ENCODE measurements at regions not wholly inside any gene's neighbourhood (a gene's known extent, or its start where the extent isn't known, plus 50 kb on each side); places are given as distances from the start of the nearest gene placed in this dataset.
A peak's percentile ranks its signal among the peaks of the same experiment; 100 is the strongest.

- Histone ChIP-seq H3K4me1 (ENCODE audit: low read depth) (no peaks in the 10 kb centered on the region), H3K9me3 (ENCODE audit: low read depth) (no peaks in the 10 kb centered on the region), H3K4me3 (no peak overlapping the region), H3K27ac (no peak overlapping the region), H3K36me3 (no peaks in the 10 kb centered on the region), H3K27me3 (no peaks in the 10 kb centered on the region)
- no peak for DNase-seq (ENCODE audit: low read depth in 1 of 2, low spot score in 1 of 2)
- TF ChIP-seq, protein P1, sequence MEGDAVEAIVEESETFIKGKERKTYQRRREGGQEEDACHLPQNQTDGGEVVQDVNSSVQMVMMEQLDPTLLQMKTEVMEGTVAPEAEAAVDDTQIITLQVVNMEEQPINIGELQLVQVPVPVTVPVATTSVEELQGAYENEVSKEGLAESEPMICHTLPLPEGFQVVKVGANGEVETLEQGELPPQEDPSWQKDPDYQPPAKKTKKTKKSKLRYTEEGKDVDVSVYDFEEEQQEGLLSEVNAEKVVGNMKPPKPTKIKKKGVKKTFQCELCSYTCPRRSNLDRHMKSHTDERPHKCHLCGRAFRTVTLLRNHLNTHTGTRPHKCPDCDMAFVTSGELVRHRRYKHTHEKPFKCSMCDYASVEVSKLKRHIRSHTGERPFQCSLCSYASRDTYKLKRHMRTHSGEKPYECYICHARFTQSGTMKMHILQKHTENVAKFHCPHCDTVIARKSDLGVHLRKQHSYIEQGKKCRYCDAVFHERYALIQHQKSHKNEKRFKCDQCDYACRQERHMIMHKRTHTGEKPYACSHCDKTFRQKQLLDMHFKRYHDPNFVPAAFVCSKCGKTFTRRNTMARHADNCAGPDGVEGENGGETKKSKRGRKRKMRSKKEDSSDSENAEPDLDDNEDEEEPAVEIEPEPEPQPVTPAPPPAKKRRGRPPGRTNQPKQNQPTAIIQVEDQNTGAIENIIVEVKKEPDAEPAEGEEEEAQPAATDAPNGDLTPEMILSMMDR (IDR thresholded peaks at IDR 0.05; ENCODE audit: low read depth, low read length): no peak
Observed at GRCh38 chr1:38115226-38115625, 68.6 kb upstream of the POU3F1 start.

GRCh38 chr1:38114241-38115026, 67.8 kb upstream of the POU3F1 start:
- no peaks in the 10 kb centered on the region for H3K4me1 ChIP-seq (ENCODE audit: low read depth)
- TF ChIP-seq, protein P1 (IDR thresholded peaks at IDR 0.05; ENCODE audit: low read depth, low read length): no peak
- no peaks in the 10 kb centered on the region for H3K36me3 ChIP-seq
- H3K4me3 ChIP-seq: no peak overlapping the region
- DNase-seq (ENCODE audit: low read depth in 1 of 2, low spot score in 1 of 2): peak in 1 of 2 donors; percentile 17
- H3K27me3 ChIP-seq: no peaks in the 10 kb centered on the region
- H3K9me3 ChIP-seq (ENCODE audit: low read depth): no peaks in the 10 kb centered on the region
- H3K27ac ChIP-seq: no peak overlapping the region

DNA sequence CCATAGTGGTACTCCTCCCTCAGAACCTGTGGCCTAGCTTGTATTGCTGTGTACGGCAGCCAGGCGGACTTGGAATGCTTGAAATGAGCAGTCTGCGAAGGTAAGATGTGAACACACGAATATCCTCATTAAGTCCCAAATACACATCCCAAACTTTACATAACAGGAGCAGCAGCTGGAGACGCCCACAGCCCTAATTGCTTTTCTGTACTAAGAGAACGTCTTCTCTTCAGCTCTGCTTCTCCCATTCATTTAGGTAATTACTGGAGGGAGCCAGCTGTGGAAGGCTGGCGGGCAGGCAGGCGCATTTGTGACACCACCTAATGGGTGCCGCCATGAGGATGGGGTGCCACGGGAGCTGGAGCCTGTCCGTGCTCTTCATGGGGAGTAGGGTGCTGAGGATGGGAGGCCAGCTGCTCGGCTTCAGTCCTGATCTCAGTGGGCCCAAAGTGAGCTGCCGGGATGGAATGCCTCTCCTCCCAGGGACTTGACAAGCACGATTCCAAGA, 66.6 kb upstream of the POU3F1 start:
- H3K36me3 ChIP-seq: no peaks in the 10 kb centered on the region
- TF ChIP-seq, protein P1 (IDR thresholded peaks at IDR 0.05; ENCODE audit: low read depth, low read length): no peak
- no peaks in the 10 kb centered on the region for H3K9me3 ChIP-seq (ENCODE audit: low read depth)
- H3K27ac ChIP-seq: no peak overlapping the region
- H3K4me3 ChIP-seq: no peak overlapping the region
- no peak for DNase-seq (ENCODE audit: low read depth in 1 of 2, low spot score in 1 of 2)
- no peaks in the 10 kb centered on the region for H3K4me1 ChIP-seq (ENCODE audit: low read depth)
- H3K27me3 ChIP-seq: no peaks in the 10 kb centered on the region

- Histone ChIP-seq H3K36me3 (no peaks in the 10 kb centered on the region), H3K27me3 (no peaks in the 10 kb centered on the region), H3K9me3 (ENCODE audit: low read depth) (no peaks in the 10 kb centered on the region), H3K4me3 (no peak overlapping the region), H3K4me1 (ENCODE audit: low read depth) (no peaks in the 10 kb centered on the region), H3K27ac (no peak overlapping the region)
- DNase-seq (ENCODE audit: low read depth in 1 of 2, low spot score in 1 of 2): no peak
- TF ChIP-seq, protein P1 (IDR thresholded peaks at IDR 0.05; ENCODE audit: low read depth, low read length): no peak
Observed at GRCh38 chr1:38111589-38111988, 65.0 kb upstream of the POU3F1 start.

GRCh38 chr1:38105267-38105666, 58.7 kb upstream of the POU3F1 start:
- H3K4me1 ChIP-seq (ENCODE audit: low read depth): no peaks in the 10 kb centered on the region
- H3K9me3 ChIP-seq (ENCODE audit: low read depth): no peaks in the 10 kb centered on the region
- no peak overlapping the region for H3K4me3 ChIP-seq
- H3K27me3 ChIP-seq: no peaks in the 10 kb centered on the region
- no peaks in the 10 kb centered on the region for H3K36me3 ChIP-seq
- DNase-seq (ENCODE audit: low read depth in 1 of 2, low spot score in 1 of 2): peak in 1 of 2 donors; percentile 16
- no peak overlapping the region for H3K27ac ChIP-seq
- TF ChIP-seq, protein P1 (IDR thresholded peaks at IDR 0.05; ENCODE audit: low read depth, low read length): no peak

Data from cardiac muscle cell (in vitro differentiated cells and primary cell).